HL-60 (cell line): ENCODE measurements at regions not wholly inside any gene's neighbourhood (a gene's known extent, or its start where the extent isn't known, plus 50 kb on each side); places are given as distances from the start of the nearest gene placed in this dataset.

Source experiments
- POLR2AphosphoS5 ChIP-seq: IDR thresholded peaks from 2 replicates; pipeline ENCODE4 v1.6.1; 2012; ENCODE audit warnings: low read depth
- SPI1 ChIP-seq: IDR thresholded peaks from 2 replicates; pipeline ENCODE4 v1.6.1; 2012; ENCODE audit warnings: low read depth, mild to moderate bottlenecking, borderline replicate concordance
- TF ChIP-seq, protein P1 (sequence below): IDR thresholded peaks from one replicate; pipeline ENCODE4 v1.5.1; 2011; ENCODE audit warnings: low read length, control low read depth, inconsistent platforms; ENCODE audit not compliant: insufficient read depth
- TF ChIP-seq, protein P2 (sequence below): IDR thresholded peaks from 2 replicates; pipeline ENCODE4 v1.6.1; 2012; ENCODE audit warnings: low read depth; ENCODE audit not compliant: insufficient replicate concordance

DNA sequence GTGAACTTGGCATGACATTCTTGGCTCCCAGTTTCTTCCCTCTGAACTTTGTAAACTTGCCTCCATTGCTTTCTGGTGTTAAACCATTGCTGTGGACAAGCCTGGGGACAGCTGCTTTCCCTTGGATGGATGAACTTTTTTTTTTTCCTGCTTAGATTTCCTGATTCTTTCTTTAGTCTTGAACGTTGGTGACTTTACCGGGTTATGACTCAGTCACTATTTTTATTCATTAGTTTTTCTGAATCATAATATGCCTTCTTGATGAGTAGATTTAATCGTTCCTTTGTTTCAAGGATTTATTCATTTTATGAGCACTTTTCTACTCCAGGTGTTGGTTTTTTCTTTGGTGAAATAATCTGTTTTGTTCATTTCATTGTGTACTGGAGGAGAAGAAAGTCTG lies 155.0 kb upstream of the RTL1 start:
- TF ChIP-seq, protein P1, sequence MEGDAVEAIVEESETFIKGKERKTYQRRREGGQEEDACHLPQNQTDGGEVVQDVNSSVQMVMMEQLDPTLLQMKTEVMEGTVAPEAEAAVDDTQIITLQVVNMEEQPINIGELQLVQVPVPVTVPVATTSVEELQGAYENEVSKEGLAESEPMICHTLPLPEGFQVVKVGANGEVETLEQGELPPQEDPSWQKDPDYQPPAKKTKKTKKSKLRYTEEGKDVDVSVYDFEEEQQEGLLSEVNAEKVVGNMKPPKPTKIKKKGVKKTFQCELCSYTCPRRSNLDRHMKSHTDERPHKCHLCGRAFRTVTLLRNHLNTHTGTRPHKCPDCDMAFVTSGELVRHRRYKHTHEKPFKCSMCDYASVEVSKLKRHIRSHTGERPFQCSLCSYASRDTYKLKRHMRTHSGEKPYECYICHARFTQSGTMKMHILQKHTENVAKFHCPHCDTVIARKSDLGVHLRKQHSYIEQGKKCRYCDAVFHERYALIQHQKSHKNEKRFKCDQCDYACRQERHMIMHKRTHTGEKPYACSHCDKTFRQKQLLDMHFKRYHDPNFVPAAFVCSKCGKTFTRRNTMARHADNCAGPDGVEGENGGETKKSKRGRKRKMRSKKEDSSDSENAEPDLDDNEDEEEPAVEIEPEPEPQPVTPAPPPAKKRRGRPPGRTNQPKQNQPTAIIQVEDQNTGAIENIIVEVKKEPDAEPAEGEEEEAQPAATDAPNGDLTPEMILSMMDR: no peak
- TF ChIP-seq POLR2AphosphoS5 (no peak), SPI1 (no peak)
- TF ChIP-seq, protein P2, sequence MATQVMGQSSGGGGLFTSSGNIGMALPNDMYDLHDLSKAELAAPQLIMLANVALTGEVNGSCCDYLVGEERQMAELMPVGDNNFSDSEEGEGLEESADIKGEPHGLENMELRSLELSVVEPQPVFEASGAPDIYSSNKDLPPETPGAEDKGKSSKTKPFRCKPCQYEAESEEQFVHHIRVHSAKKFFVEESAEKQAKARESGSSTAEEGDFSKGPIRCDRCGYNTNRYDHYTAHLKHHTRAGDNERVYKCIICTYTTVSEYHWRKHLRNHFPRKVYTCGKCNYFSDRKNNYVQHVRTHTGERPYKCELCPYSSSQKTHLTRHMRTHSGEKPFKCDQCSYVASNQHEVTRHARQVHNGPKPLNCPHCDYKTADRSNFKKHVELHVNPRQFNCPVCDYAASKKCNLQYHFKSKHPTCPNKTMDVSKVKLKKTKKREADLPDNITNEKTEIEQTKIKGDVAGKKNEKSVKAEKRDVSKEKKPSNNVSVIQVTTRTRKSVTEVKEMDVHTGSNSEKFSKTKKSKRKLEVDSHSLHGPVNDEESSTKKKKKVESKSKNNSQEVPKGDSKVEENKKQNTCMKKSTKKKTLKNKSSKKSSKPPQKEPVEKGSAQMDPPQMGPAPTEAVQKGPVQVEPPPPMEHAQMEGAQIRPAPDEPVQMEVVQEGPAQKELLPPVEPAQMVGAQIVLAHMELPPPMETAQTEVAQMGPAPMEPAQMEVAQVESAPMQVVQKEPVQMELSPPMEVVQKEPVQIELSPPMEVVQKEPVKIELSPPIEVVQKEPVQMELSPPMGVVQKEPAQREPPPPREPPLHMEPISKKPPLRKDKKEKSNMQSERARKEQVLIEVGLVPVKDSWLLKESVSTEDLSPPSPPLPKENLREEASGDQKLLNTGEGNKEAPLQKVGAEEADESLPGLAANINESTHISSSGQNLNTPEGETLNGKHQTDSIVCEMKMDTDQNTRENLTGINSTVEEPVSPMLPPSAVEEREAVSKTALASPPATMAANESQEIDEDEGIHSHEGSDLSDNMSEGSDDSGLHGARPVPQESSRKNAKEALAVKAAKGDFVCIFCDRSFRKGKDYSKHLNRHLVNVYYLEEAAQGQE: no peak
